Endodermal cell (in vitro differentiated cells): ENCODE measurements at regions not wholly inside any gene's neighbourhood (a gene's known extent, or its start where the extent isn't known, plus 50 kb on each side); places are given as distances from the start of the nearest gene placed in this dataset.

Experiments used
- DNase-seq: peaks from one replicate; pipeline ENCODE4 v3.0.0-alpha.2; 2017
- H3K27ac ChIP-seq: 2 replicates; pipeline ENCODE4 v1.5.1; 2013; ENCODE audit warnings: mild to moderate bottlenecking, low read depth, low read length, moderate library complexity
- H3K27me3 ChIP-seq: 2 replicates; pipeline ENCODE4 v1.6.1; 2013; ENCODE audit warnings: mild to moderate bottlenecking, low read length, moderate library complexity; ENCODE audit not compliant: insufficient read depth, control insufficient read depth, poor library complexity, severe bottlenecking
- H3K36me3 ChIP-seq: 2 replicates; pipeline ENCODE4 v1.7.0; 2013; ENCODE audit warnings: mild to moderate bottlenecking, low read length, moderate library complexity; ENCODE audit not compliant: control insufficient read depth, insufficient read depth
- H3K4me1 ChIP-seq: one replicate; pipeline ENCODE4 v1.7.0; 2013; ENCODE audit warnings: low read length; ENCODE audit not compliant: control insufficient read depth, insufficient read depth
- H3K4me3 ChIP-seq: 2 replicates; pipeline ENCODE4 v1.5.1; 2013; ENCODE audit warnings: mild to moderate bottlenecking, low read length, moderate library complexity
- H3K9ac ChIP-seq: 2 replicates; pipeline ENCODE4 v1.6.1; 2013; ENCODE audit warnings: mild to moderate bottlenecking, low read length, moderate library complexity; ENCODE audit not compliant: poor library complexity, severe bottlenecking; ENCODE audit errors: extremely low read depth
- H3K9me3 ChIP-seq: 2 replicates; pipeline ENCODE4 v1.6.1; 2013; ENCODE audit warnings: mild to moderate bottlenecking, low read length, moderate library complexity; ENCODE audit not compliant: control insufficient read depth
- H3K27ac Mint-ChIP-seq: 2 replicates; pipeline ENCODE4 v1.8.0; 2020; ENCODE audit warnings: mixed read lengths
- H3K27me3 Mint-ChIP-seq: 2 replicates; pipeline ENCODE4 v1.8.0; 2021; ENCODE audit warnings: mild to moderate bottlenecking, mixed read lengths; ENCODE audit not compliant: insufficient read depth
- H3K36me3 Mint-ChIP-seq: 2 replicates; pipeline ENCODE4 v1.8.0; 2020; ENCODE audit warnings: low read depth, mixed read lengths
- H3K4me1 Mint-ChIP-seq: 2 replicates; pipeline ENCODE4 v1.8.0; 2020; ENCODE audit warnings: mixed read lengths
- H3K4me3 Mint-ChIP-seq: 2 replicates; pipeline ENCODE4 v1.8.0; 2020; ENCODE audit warnings: mild to moderate bottlenecking, moderate library complexity, mixed read lengths
- H3K9me3 Mint-ChIP-seq: 2 replicates; pipeline ENCODE4 v1.8.0; 2020; ENCODE audit warnings: mild to moderate bottlenecking, mixed read lengths
- WGBS, 2 experiments: methylation state at CpG; one replicate each; pipeline versions ENCODE4 v1.1.5 to v1.1.7; 2013; ENCODE audit warnings: missing lambda C conversion rate in 2 of 2, mixed read lengths in 1 of 2; ENCODE audit not compliant: insufficient coverage in 1 of 2, insufficient read length in 1 of 2; 5-methylcytosine and 5-hydroxymethylcytosine counted together
- TF ChIP-seq, protein P1 (sequence below): fragments of 200-600 bp; sonication (generic); conservative IDR thresholded peaks from 2 replicates; pipeline ENCODE4 v1.5.0; 2021; ENCODE audit warnings: antibody characterized with exemption, mild to moderate bottlenecking

DNA sequence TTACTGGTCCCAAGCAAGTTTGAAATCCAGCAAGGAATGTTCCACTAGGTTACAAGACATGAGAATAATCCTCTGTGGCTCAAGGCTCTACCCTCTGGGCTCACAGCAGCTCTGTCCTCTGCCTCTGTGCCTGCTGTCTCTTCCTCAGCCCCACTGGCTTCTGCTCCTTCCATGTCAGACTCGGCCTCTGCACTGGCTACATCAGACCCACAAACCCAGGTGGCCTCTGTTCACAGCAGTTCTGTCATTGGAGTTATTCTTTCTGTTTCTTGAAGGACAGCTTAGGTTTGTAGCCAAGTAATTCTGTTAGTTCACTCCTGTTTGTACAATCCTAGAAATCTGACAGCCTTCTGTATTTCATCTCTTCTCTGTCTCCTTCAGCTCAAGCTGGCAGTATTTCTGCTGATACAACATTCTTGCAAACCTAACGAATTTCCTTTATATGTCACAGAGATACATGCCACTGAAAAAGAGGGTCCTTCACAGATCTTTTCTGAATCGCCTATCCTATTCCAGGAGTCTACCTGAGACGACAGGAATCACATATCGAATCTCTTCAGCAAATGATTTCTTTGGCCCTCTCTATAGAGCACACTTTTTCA, 227.8 kb upstream of the PLSCR5 start:
- Mint-ChIP-seq H3K36me3 (no peaks in the 10 kb centered on the region), H3K4me3 (no peak overlapping the region)

DNA sequence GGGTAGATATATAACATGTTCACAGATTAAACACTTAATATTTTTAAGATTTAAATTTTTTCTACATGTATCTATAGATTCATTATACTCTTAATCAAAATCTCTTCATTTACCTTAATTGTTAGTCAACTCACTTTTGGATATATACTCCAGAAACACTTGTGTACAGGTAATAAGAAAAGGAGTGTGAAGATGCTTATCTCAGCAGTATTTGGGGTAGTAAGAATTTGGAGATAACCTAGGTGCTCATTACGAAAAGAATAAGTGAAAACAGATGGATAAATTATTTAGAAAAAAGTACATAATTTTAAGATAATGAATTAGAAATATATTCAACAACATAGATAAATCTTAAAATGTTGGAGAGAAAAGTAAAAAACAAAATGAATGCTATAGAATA, 226.5 kb upstream of the PLSCR5 start:
- TF ChIP-seq, protein P1, sequence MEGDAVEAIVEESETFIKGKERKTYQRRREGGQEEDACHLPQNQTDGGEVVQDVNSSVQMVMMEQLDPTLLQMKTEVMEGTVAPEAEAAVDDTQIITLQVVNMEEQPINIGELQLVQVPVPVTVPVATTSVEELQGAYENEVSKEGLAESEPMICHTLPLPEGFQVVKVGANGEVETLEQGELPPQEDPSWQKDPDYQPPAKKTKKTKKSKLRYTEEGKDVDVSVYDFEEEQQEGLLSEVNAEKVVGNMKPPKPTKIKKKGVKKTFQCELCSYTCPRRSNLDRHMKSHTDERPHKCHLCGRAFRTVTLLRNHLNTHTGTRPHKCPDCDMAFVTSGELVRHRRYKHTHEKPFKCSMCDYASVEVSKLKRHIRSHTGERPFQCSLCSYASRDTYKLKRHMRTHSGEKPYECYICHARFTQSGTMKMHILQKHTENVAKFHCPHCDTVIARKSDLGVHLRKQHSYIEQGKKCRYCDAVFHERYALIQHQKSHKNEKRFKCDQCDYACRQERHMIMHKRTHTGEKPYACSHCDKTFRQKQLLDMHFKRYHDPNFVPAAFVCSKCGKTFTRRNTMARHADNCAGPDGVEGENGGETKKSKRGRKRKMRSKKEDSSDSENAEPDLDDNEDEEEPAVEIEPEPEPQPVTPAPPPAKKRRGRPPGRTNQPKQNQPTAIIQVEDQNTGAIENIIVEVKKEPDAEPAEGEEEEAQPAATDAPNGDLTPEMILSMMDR = no peak
- Histone ChIP-seq H3K27ac (no peak overlapping the region), H3K4me1 (no peaks in the 10 kb centered on the region), H3K36me3 (no peaks in the 10 kb centered on the region), H3K27me3 (no peaks in the 10 kb centered on the region), H3K4me3 (no peak overlapping the region), H3K9ac (no peak overlapping the region), H3K9me3 (no peaks in the 10 kb centered on the region)
- DNase-seq = no peak
- Mint-ChIP-seq H3K4me3 (no peak overlapping the region), H3K36me3 (no peaks in the 10 kb centered on the region), H3K4me1 (no peaks in the 10 kb centered on the region), H3K27ac (no peak overlapping the region), H3K27me3 (no peaks in the 10 kb centered on the region), H3K9me3 (no peaks in the 10 kb centered on the region)
- 100% methylated on average over 1 of the region's 1 CpG; no CpG with 5 or more reads in 1 of the 2 experiments for WGBS, 2 experiments

More for the DNA sequence above, 227.8 kb upstream of the PLSCR5 start:
- Histone ChIP-seq H3K4me3 (no peak overlapping the region), H3K4me1 (no peaks in the 10 kb centered on the region), H3K27me3 (no peaks in the 10 kb centered on the region), H3K9ac (no peak overlapping the region), H3K36me3 (no peaks in the 10 kb centered on the region), H3K27ac (no peak overlapping the region), H3K9me3 (no peaks in the 10 kb centered on the region)
- peak; percentile 51 for DNase-seq
- Mint-ChIP-seq H3K27ac (no peak overlapping the region), H3K27me3 (no peaks in the 10 kb centered on the region), H3K4me1 (no peaks in the 10 kb centered on the region), H3K9me3 (no peaks in the 10 kb centered on the region)
- WGBS, 2 experiments = 83 to 97% methylated on average over 5 of the region's 5 CpGs
- TF ChIP-seq, protein P1 = no peak

DNA sequence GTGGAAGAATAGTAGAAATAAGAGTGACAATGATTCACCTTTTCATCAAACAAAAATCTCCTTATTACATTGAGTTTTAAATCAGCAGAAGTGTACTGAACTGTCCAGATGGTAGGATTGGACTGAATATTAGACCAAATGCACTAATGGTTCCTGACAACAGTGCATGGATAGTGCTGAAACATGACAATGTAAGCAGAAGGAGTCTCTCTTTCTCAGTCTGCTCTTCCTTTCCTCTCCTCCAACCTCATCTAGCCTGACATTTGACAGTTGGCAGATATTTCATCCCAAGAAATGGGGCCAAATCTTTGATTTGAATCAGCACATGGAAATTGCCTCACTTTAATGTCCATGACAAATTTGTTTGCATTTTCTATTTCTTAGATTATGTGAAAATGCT, 225.1 kb upstream of the PLSCR5 start:
- no peak for DNase-seq
- Histone ChIP-seq H3K27me3 (no peaks in the 10 kb centered on the region), H3K36me3 (no peaks in the 10 kb centered on the region), H3K4me1 (no peaks in the 10 kb centered on the region), H3K4me3 (no peak overlapping the region), H3K9ac (no peak overlapping the region), H3K27ac (no peak overlapping the region), H3K9me3 (no peaks in the 10 kb centered on the region)
- Mint-ChIP-seq H3K36me3 (no peaks in the 10 kb centered on the region), H3K9me3 (no peaks in the 10 kb centered on the region), H3K4me1 (no peaks in the 10 kb centered on the region), H3K27ac (no peak overlapping the region), H3K4me3 (no peak overlapping the region), H3K27me3 (no peaks in the 10 kb centered on the region)
- TF ChIP-seq, protein P1 = no peak
